SK-N-SH (cell line): ENCODE measurements at regions not wholly inside any gene's neighbourhood (a gene's known extent, or its start where the extent isn't known, plus 50 kb on each side); places are given as distances from the start of the nearest gene placed in this dataset.
"Not testable (repeated sequence)": the region's sequence is repeated elsewhere in the genome, so short reads cannot be mapped to it uniquely, and the experiment has no call there.

Experiments
- CTCF ChIA-PET: fragments of 300-600, 350-600 bp; formaldehyde crosslinking; extraction: SDS; loops from one replicate; lab custom pipeline; 2021; lab: Yijun Ruan, JAX
- POLR2A ChIA-PET: fragments of 350-600 bp; sonication (Branson Sonifier 250); formaldehyde crosslinking; extraction: SDS; loops from one replicate; lab custom pipeline; 2020; ENCODE audit warnings: antibody characterized with exemption, inconsistent platforms; lab: Yijun Ruan, JAX
- DNase-seq: peaks from one replicate; pipeline ENCODE4 v3.0.0; 2012
- H2AFZ ChIP-seq: fragments of 200-600 bp; sonication (generic); 2 replicates; pipeline ENCODE4 v1.8.1; 2016; ENCODE audit warnings: antibody characterized with exemption, mild to moderate bottlenecking, low read depth
- H3F3A ChIP-seq: fragments of 200-600 bp; sonication (generic); replicated peaks from 2 replicates; pipeline ENCODE3; 2016; ENCODE audit warnings: antibody characterized with exemption, mild to moderate bottlenecking; ENCODE audit not compliant: insufficient read depth
- H3K27ac ChIP-seq, 2 experiments: fragments of 200-500 bp in 1 of 2; fragments of 200-600 bp in 1 of 2; sonication (Bioruptor generic) in 1 of 2; sonication (generic), shearing (Covaris generic) in 1 of 2; 2 replicates each; pipeline versions ENCODE4 v1.5.1 to v1.6.1; 2014 to 2016; ENCODE audit warnings: low read depth in 2 of 2, inconsistent platforms in 1 of 2, low read length in 1 of 2, mild to moderate bottlenecking in 1 of 2, mixed read lengths in 1 of 2
- H3K27me3 ChIP-seq: fragments of 200-600 bp; sonication (generic), shearing (Covaris generic); 2 replicates; pipeline ENCODE4 v1.6.1; 2016; ENCODE audit warnings: mixed run types; ENCODE audit not compliant: insufficient read depth
- H3K36me3 ChIP-seq, 2 experiments: fragments of 200-500 bp in 1 of 2; fragments of 200-600 bp in 1 of 2; sonication (Bioruptor generic) in 1 of 2; sonication (generic) in 1 of 2; replicated peaks in 1 of 2; 2 replicates each; pipeline versions ENCODE3 to v1.5.1; 2014 to 2016; ENCODE audit warnings: low read length in 1 of 2, mild to moderate bottlenecking in 1 of 2; ENCODE audit not compliant: insufficient read depth in 2 of 2, control insufficient read depth in 1 of 2
- H3K4me1 ChIP-seq, 2 experiments: fragments of 200-500 bp in 1 of 2; fragments of 200-600 bp in 1 of 2; sonication (Bioruptor generic) in 1 of 2; sonication (generic), shearing (Covaris generic) in 1 of 2; 2 replicates each; pipeline versions ENCODE4 v1.5.1 to v1.6.1; 2014 to 2016; ENCODE audit warnings: low read depth in 1 of 2, low read length in 1 of 2, mixed run types in 1 of 2; ENCODE audit not compliant: insufficient read depth in 2 of 2, control insufficient read depth in 1 of 2
- H3K4me2 ChIP-seq: fragments of 200-600 bp; sonication (generic), shearing (Covaris generic); 2 replicates; pipeline ENCODE4 v1.6.1; 2017; ENCODE audit warnings: mixed run types
- H3K4me3 ChIP-seq, 2 experiments: fragments of 200-500 bp in 1 of 2; fragments of 200-600 bp in 1 of 2; sonication (Bioruptor generic) in 1 of 2; sonication (generic), shearing (Covaris generic) in 1 of 2; 2 replicates each; pipeline versions ENCODE4 v1.5.1 to v1.8.1; 2014 to 2016; ENCODE audit warnings: low read depth in 2 of 2, inconsistent platforms in 1 of 2, low read length in 1 of 2, mild to moderate bottlenecking in 1 of 2, mixed read lengths in 1 of 2, moderate library complexity in 1 of 2
- H3K79me2 ChIP-seq: fragments of 200-600 bp; sonication (generic); 2 replicates; pipeline ENCODE4 v1.8.1; 2017; ENCODE audit warnings: mild to moderate bottlenecking; ENCODE audit not compliant: insufficient read depth
- H3K9ac ChIP-seq: fragments of 200-600 bp; sonication (generic); 2 replicates; pipeline ENCODE4 v1.6.1; 2017; ENCODE audit warnings: mixed run types
- H3K9me2 ChIP-seq: fragments of 200-600 bp; sonication (generic); 2 replicates; pipeline ENCODE4 v1.6.1; 2017; ENCODE audit warnings: mixed run types
- H3K9me3 ChIP-seq: fragments of 200-600 bp; sonication (generic); 2 replicates; pipeline ENCODE4 v1.6.1; 2017; ENCODE audit warnings: mixed run types, mild to moderate bottlenecking, moderate library complexity
- H4K20me1 ChIP-seq: fragments of 200-600 bp; sonication (generic); 2 replicates; pipeline ENCODE4 v1.6.1; 2017; ENCODE audit warnings: mild to moderate bottlenecking, mixed run types; ENCODE audit not compliant: insufficient read depth
- ELF1 ChIP-seq: IDR thresholded peaks from 2 replicates; pipeline ENCODE4 v1.4.0; 2012
- FOSL2 ChIP-seq: IDR thresholded peaks from 2 replicates; pipeline ENCODE4 v1.4.0; 2012; ENCODE audit warnings: low read depth, mild to moderate bottlenecking, moderate library complexity, borderline replicate concordance
- FOXM1 ChIP-seq: IDR thresholded peaks from 2 replicates; pipeline ENCODE4 v1.4.0; 2012; ENCODE audit warnings: low read depth, mild to moderate bottlenecking
- IRF3 ChIP-seq: fragments of 150-350 bp; IDR thresholded peaks from 2 replicates; pipeline ENCODE4 v1.6.1; 2016; ENCODE audit warnings: mild to moderate bottlenecking, low read depth, low read length
- NFIC ChIP-seq: IDR thresholded peaks from 2 replicates; pipeline ENCODE4 v1.4.0; 2012; ENCODE audit warnings: borderline replicate concordance
- RAD21 ChIP-seq: IDR thresholded peaks from 2 replicates; pipeline ENCODE4 v1.6.1; 2012; ENCODE audit warnings: mild to moderate bottlenecking, low read length
- RCOR1 ChIP-seq: fragments of 150-350 bp; IDR thresholded peaks from 2 replicates; pipeline ENCODE4 v1.6.1; 2017; ENCODE audit warnings: antibody characterized with exemption, low read length
- RFX5 ChIP-seq: IDR thresholded peaks from 2 replicates; pipeline ENCODE4 v1.6.1; 2012; ENCODE audit warnings: mild to moderate bottlenecking, improper control_type of control experiment, low read length
- TEAD4 ChIP-seq: IDR thresholded peaks from 2 replicates; pipeline ENCODE4 v1.4.0; 2012; ENCODE audit warnings: mild to moderate bottlenecking, borderline replicate concordance; ENCODE audit not compliant: insufficient read depth
- USF2 ChIP-seq: fragments of 150-350 bp; IDR thresholded peaks from 2 replicates; pipeline ENCODE4 v1.6.1; 2017; ENCODE audit warnings: antibody characterized with exemption, low read length, low read depth, borderline replicate concordance
- WGBS: methylation state at CpG from one replicate; pipeline ENCODE4 v1.1.6; 2017; ENCODE audit warnings: low lambda C conversion rate; 5-methylcytosine and 5-hydroxymethylcytosine counted together
- TF ChIP-seq, protein P1 (sequence below): IDR thresholded peaks from 2 replicates; pipeline ENCODE4 v1.6.1; 2012; ENCODE audit warnings: mild to moderate bottlenecking, low read depth, low read length, moderate library complexity
- TF ChIP-seq, protein P2 (sequence below): IDR thresholded peaks from 2 replicates; pipeline ENCODE4 v1.4.0; 2012; ENCODE audit warnings: low read depth
- TF ChIP-seq, protein P3 (sequence below): IDR thresholded peaks from 2 replicates; pipeline ENCODE4; 2012
- TF ChIP-seq, protein P4 (sequence below): fragments of 200-600 bp; sonication (generic); IDR thresholded peaks from 2 replicates; pipeline ENCODE4 v1.6.1; 2017; ENCODE audit warnings: antibody characterized with exemption, mild to moderate bottlenecking, moderate library complexity

DNA sequence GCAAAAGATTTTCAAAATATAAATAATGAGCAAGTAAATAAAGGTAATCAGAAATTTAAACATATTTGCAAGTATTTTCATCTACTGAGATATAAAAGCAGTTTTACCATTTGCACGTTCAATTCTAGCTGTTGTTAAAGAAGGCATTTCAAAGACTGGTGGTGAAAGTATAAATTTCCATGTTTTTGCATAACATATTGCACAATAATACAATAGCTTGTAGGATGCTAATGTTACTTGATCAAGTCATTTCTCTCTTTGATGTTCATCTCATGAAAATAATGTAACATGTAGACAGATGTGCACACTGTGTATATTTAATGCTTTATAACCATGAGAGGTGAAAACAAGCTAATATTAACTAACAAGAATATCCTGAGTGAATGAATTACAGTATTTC lies 651.9 kb downstream of the CDH9 start:
- TF ChIP-seq FOXM1 (no peak), ELF1 (no peak), RAD21 (no peak), TEAD4 (no peak), RCOR1 (no peak), USF2 (no peak), NFIC (no peak), FOSL2 (no peak), RFX5 (no peak), IRF3 (no peak)
- TF ChIP-seq, protein P1, sequence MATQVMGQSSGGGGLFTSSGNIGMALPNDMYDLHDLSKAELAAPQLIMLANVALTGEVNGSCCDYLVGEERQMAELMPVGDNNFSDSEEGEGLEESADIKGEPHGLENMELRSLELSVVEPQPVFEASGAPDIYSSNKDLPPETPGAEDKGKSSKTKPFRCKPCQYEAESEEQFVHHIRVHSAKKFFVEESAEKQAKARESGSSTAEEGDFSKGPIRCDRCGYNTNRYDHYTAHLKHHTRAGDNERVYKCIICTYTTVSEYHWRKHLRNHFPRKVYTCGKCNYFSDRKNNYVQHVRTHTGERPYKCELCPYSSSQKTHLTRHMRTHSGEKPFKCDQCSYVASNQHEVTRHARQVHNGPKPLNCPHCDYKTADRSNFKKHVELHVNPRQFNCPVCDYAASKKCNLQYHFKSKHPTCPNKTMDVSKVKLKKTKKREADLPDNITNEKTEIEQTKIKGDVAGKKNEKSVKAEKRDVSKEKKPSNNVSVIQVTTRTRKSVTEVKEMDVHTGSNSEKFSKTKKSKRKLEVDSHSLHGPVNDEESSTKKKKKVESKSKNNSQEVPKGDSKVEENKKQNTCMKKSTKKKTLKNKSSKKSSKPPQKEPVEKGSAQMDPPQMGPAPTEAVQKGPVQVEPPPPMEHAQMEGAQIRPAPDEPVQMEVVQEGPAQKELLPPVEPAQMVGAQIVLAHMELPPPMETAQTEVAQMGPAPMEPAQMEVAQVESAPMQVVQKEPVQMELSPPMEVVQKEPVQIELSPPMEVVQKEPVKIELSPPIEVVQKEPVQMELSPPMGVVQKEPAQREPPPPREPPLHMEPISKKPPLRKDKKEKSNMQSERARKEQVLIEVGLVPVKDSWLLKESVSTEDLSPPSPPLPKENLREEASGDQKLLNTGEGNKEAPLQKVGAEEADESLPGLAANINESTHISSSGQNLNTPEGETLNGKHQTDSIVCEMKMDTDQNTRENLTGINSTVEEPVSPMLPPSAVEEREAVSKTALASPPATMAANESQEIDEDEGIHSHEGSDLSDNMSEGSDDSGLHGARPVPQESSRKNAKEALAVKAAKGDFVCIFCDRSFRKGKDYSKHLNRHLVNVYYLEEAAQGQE: no peak
- TF ChIP-seq, protein P2, sequence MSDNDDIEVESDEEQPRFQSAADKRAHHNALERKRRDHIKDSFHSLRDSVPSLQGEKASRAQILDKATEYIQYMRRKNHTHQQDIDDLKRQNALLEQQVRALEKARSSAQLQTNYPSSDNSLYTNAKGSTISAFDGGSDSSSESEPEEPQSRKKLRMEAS: no peak
- TF ChIP-seq, protein P3, sequence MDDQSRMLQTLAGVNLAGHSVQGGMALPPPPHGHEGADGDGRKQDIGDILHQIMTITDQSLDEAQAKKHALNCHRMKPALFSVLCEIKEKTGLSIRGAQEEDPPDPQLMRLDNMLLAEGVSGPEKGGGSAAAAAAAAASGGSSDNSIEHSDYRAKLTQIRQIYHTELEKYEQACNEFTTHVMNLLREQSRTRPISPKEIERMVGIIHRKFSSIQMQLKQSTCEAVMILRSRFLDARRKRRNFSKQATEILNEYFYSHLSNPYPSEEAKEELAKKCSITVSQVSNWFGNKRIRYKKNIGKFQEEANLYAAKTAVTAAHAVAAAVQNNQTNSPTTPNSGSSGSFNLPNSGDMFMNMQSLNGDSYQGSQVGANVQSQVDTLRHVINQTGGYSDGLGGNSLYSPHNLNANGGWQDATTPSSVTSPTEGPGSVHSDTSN: no peak
- TF ChIP-seq, protein P4, sequence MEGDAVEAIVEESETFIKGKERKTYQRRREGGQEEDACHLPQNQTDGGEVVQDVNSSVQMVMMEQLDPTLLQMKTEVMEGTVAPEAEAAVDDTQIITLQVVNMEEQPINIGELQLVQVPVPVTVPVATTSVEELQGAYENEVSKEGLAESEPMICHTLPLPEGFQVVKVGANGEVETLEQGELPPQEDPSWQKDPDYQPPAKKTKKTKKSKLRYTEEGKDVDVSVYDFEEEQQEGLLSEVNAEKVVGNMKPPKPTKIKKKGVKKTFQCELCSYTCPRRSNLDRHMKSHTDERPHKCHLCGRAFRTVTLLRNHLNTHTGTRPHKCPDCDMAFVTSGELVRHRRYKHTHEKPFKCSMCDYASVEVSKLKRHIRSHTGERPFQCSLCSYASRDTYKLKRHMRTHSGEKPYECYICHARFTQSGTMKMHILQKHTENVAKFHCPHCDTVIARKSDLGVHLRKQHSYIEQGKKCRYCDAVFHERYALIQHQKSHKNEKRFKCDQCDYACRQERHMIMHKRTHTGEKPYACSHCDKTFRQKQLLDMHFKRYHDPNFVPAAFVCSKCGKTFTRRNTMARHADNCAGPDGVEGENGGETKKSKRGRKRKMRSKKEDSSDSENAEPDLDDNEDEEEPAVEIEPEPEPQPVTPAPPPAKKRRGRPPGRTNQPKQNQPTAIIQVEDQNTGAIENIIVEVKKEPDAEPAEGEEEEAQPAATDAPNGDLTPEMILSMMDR: no peak
- H2AFZ ChIP-seq: no peak overlapping the region
- H3K9ac ChIP-seq: no peak overlapping the region
- no peak for DNase-seq
- H4K20me1 ChIP-seq: no peaks in the 10 kb centered on the region
- no peak overlapping the region for H3K4me2 ChIP-seq
- H3K4me1 ChIP-seq: no peaks in the 10 kb centered on the region
- H3K79me2 ChIP-seq: no peaks in the 10 kb centered on the region
- no peaks in the 10 kb centered on the region for H3K9me2 ChIP-seq
- POLR2A ChIA-PET: no interaction called here
- H3K27me3 ChIP-seq: no peaks in the 10 kb centered on the region
- CTCF ChIA-PET: no interaction called here
- H3F3A ChIP-seq: no peaks in the 10 kb centered on the region
- no peaks in the 10 kb centered on the region for H3K36me3 ChIP-seq
- no peak overlapping the region for H3K27ac ChIP-seq
- no peak overlapping the region for H3K4me3 ChIP-seq
- WGBS: 2% methylated on average over 1 of the region's 1 CpG
- no peaks in the 10 kb centered on the region for H3K9me3 ChIP-seq

DNA sequence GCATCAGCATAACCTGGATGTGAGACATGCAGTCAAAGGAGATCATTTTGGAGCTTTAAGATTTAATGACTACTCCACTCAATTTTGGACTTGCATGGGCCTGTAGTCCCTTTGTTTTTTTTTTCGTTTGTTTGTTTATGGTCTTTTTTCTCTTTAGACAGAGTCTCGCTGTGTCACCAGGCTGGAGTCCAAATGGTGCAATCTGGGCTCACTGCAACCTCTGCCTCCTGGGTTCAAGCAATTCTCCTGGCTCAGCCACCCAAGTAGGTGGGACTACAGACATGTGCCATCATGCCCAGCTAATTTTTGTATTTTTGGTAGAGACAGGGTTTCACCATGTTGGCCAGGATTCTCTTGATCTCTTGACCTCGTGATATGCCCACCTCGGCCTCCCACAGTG lies 673.8 kb downstream of the CDH9 start:
- POLR2A ChIA-PET, CTCF ChIA-PET: not testable (repeated sequence)
- WGBS: 0% methylated on average over 4 of the region's 4 CpGs

More for the DNA sequence above, 673.8 kb downstream of the CDH9 start:
- not testable (repeated sequence) for H3K9ac ChIP-seq, H3K4me3 ChIP-seq, DNase-seq, H4K20me1 ChIP-seq, H3K4me2 ChIP-seq, H3K27ac ChIP-seq, H3K9me3 ChIP-seq, H3K36me3 ChIP-seq, H3F3A ChIP-seq, H3K27me3 ChIP-seq, H3K79me2 ChIP-seq, H2AFZ ChIP-seq, H3K4me1 ChIP-seq, H3K9me2 ChIP-seq
